GM10266 (cell line): ENCODE measurements at regions not wholly inside any gene's neighbourhood (a gene's known extent, or its start where the extent isn't known, plus 50 kb on each side); places are given as distances from the start of the nearest gene placed in this dataset.

Experiments used
- DNase-seq: peaks from one replicate; pipeline ENCODE4 v3.0.0; 2012; ENCODE audit errors: extremely low spot score
- CTCF ChIP-seq: IDR thresholded peaks from 2 replicates; pipeline ENCODE4 v1.5.1; 2012; ENCODE audit warnings: mild to moderate bottlenecking, low read depth; ENCODE audit not compliant: control insufficient read depth, insufficient read depth; ENCODE audit errors: missing control alignments

GRCh38 chr3:83823095-83823494 lies 1135.7 kb upstream of the CADM2 start:
- DNase-seq, result no peak
- no peak for TF ChIP-seq CTCF

GRCh38 chr3:83835040-83835439 lies 1123.7 kb upstream of the CADM2 start:
- no peak for TF ChIP-seq CTCF
- DNase-seq, result no peak

GRCh38 chr3:83842511-83842910 lies 1116.3 kb upstream of the CADM2 start:
- no peak for TF ChIP-seq CTCF
- DNase-seq, result no peak

GRCh38 chr3:83843716-83844115 lies 1115.1 kb upstream of the CADM2 start:
- DNase-seq, result no peak
- no peak for TF ChIP-seq CTCF

GRCh38 chr3:83849106-83849730 lies 1109.6 kb upstream of the CADM2 start:
- DNase-seq, result no peak
- no peak for TF ChIP-seq CTCF

- TF ChIP-seq CTCF, result no peak
- no peak for DNase-seq
Measured at GRCh38 chr3:83863380-83863779, 1095.4 kb upstream of the CADM2 start.

- TF ChIP-seq CTCF, result no peak
- no peak for DNase-seq
Measured at GRCh38 chr3:83868909-83869567, 1089.8 kb upstream of the CADM2 start.
